ENCODE measurements at regions not wholly inside any gene's neighbourhood (a gene's known extent, or its start where the extent isn't known, plus 50 kb on each side); places are given as distances from the start of the nearest gene placed in this dataset.
"Not testable (repeated sequence)": the region's sequence is repeated elsewhere in the genome, so short reads cannot be mapped to it uniquely, and the experiment has no call there.

DNA sequence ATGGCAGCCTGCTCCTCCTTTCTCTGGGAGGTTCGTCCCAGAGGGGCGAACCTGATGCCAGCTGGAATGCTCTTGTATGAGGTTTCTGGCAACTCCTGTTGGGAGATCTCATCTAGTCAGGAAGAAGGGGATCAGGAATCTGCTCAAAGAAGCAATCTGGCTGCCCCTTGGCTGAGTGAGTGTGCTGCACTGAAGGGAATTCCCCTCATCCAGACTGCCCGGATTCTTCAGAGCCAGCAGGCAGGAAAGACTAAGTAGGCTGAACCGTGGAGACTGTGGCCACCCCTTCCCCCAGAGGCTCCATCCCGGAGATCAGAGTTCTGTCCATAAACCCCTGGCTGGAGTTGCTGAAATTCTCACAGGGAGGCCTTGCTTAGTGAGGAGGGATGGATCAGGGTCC, 476.0 kb downstream of the CSNK1G3 start:
- DNase-seq = no peak

DNA sequence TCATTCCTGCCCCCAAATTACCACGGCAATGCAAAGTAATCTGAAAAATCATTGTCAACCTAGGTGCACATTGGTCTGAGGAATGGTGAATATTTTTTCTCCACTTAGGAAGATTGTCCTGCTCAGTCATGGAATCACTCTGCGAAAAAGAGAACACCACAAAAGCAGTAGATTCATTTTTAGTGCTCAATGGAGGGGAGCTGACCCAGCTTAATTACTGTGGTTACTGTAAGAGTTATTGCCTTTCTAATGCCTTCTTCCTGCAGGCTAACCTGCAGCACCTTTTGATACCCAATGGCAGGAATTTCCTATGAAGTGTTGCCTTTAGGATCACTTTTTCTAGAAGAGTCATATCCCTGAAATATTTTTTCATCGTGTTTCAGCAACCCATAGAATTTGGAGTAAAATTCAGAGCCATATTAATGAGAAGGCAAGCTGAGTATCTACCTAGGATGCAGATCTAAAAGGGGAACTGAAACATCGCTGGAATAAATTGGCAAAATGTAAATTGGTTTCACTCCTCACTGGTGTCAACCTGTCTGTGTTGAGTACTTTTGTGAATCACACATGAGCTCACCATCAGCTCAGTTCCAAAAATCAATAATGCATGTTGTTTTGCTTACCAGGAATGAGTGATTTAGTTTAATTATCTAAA, 464.5 kb downstream of the CSNK1G3 start:
- no peak for DNase-seq

DNA sequence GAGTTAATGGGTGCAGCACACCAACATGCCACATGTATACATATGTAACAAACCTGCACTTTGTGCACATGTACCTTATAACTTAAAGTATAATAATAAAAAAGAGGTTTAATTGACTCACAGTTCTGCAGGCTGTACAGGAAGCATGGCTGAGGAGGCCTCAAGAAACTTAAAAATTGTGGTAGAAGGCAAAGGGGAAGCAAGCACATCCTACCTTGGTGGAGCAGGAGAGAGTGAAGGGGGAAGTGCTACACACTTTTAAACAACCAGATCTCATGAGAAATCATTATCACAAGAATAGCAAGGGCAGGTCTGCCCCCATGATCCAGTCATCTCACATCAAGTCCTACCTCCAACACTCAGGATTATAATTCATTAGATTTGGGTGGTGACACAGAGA, 463.5 kb downstream of the CSNK1G3 start:
- DNase-seq = not testable (repeated sequence)

DNA sequence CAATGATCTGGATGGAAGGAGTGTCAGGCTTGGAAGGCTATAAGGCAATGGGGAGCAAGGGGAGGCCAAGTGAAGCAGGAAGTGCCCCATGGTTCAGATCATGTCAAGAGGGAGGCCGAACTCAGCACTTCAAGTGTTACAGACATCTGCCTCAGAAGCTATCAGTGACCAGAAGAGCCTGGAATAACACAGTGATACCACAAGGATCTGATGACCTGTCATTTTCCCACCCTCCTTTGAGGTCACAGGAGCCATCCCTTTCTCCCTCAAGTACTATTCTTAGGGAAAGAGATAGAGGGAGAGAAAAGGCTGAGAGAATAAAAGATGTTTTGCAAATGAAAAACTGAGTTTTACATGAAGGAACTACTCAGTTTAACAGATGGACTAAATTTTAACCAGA, 454.8 kb downstream of the CSNK1G3 start:
- no peak for DNase-seq

DNA sequence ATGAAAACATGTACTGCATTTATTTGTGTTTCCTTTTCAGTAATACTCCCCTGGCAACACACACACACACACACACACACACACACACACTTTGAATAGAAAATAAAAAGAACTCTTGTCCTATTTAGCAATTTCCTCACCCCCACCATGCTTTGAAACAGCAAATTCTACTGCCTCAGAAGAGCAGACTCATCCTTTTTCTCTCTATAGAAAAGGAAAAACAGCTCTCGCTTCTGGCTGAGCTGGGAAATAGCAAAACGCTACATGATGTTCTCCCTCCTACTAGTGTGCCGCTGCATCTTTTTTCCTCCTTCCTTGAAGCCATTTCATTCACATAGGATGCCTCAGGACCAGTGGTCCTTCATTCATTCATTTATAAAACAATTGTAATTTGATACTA, 453.6 kb downstream of the CSNK1G3 start:
- DNase-seq = no peak

DNA sequence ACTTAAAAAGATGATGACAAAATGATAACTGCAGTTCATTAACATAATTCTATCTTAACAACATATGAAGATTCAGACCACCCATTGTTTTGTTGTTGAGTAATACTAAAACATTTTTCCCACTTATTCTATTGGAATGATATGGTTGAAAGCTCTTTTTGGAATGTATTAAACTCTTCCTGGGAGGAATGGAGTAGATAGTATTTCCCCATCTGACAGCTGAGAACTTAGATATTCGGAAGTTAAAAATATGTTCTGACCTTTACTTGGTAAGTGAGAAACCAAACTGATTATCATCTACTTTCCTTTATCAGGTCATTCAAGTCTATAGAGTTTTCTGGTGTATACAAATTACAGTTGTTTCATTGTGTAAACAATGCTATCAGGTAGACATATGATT, 452.9 kb downstream of the CSNK1G3 start:
- DNase-seq = no peak

DNA sequence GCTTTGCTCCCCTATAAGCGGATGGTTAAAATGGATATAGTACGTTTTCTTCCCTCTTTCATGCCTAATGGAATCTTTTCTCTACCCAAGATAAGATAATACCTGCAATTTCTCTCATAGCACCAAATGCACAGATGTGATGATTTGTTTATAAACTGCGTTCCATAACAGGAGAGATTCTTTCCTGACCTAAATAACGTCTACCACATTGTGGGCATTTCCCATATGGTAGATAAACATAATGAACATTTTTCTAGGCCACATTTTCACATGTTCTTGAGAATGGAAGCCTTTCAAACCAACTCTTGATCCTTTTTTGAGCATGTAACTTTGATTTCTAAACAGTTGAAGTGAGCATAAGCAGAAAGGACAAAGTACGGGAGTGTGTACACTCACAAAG, 448.5 kb downstream of the CSNK1G3 start:
- DNase-seq = no peak

DNA sequence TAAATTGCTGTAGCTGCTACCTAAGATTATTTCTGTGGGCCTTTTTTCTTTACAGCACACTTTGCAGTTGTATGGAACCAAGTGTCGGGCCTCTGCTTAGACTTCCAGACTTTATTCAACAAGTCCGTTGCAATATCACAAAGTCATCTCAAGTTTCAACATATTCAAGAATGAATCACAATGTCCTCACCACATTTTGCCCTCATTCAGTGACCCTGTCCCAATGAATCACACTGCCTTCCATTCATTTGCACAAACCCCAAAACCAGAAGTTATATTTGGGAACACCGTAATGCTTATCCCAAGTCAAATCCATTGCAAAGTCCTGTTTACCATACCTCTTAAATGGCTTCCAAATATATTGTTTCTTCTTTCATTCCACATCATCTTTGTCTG, 439.6 kb downstream of the CSNK1G3 start:
- no peak for DNase-seq

DNA sequence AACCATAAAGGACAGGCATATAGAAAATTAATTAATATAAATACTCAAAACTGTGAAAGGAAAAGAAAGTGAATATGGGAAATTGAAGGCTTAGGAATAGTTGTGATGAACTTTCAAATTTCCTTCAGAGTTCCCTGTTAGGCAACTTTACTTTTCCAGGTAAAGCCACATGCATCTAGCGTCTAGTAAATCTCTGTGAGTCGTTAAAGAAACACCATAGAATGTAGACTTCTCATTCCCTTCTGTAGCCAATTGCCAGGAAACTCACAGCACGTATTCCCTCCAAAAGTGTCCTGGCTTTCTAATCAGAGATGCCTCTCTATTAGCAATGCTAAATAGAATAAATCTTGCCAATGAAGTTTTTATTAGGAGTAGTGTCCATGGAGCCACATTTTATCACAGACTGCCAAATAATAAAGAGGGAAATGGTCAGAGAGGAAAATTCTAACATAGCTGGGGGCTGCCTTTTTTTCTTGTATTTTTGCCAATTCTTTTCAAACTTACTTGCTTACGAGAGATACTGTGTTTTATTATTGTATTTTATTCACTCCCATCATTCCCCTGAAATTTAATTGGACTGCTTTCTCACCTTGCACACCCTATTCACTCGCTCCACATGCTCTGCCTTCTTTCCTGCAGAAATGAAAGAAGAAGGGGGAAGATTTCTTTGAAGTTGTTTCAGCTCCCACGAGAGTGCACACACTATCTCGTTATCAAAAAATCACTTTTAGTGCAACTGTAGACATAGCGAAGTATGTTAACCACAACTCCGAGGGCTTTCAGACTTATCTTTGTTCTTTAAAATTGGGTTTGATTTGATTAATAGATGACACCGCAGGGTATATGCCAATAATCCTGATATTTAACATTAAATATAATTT, 439.0 kb downstream of the CSNK1G3 start:
- no peak for DNase-seq

DNA sequence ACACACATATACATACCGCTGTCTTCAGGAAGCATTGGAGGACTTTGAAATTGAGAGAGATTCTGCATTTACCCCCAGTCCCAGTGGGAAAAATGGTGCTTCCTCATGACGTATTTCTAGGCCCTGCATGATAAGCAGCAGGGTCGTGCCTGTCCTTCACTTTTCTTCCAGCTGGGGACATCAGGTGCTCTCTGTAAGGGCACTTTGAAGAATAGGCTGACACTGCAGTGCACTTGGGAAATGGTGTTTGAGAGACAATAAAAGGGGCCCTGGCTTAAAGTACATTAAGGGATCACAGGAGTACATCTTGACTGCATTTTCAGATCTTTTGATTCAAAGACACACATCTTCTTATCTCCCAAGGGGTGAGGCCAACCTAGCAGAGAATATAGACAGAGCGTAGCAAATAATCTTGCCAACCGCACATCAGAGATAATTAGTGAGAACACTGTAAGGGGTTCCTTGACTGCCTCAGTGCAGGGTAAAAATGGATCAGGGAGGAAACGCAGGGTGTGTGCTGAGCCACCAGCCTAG, 437.9 kb downstream of the CSNK1G3 start:
- DNase-seq = no peak

DNA sequence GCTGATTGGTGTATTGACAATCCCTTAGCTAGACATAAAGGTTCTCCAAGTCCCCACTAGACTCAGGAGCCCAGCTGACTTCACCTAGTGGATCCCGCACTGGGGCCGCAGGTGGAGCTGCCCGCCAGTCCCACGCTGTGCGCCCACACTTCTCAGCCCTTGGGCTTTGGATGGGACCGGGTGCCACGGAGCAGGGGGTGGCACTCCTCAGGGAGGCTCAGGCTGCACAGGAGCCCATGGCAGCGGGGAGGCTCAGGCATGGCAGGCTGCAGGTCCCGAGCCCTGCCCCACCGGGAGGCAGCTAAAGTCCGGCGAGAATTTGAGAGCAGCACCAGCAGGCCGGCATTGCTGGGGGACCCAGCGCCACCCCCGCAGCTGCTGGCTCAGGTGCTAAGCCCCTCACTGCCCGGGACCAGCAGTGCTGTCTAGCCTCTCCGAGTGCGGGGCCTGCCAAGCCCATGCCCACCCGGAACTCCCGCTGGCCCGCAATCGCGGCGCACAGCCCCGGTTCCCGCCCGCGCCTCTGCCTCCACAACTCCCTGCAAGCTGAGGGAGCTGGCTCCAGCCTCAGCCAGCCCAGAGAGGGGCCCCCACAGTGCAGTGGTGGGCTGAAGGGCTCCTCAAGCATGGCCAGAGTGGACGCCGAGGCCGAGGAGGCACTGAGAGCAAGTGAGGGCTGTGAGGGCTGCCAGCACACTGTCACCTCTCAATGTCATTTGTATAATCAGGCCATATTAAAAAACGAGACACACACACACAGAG, 437.2 kb downstream of the CSNK1G3 start:
- DNase-seq = no peak

DNA sequence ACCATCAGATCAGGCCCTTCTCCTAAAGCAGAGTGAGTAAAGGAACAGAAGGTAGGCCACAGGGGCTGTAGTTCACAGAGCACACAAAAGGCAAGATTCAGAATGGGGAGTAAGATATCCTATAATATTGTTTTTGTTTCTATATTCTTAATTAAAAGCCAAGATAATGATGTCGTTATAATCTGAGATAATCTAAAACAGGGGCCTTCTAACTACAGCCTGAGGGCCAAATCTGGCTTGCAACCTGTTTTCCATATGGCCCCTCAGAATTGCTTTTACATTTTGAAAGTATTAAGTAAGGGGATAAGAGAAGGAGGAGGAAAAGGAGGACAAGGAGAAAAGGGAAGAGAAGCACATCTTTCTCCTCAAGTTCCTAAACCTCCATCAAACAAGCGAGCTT, 435.8 kb downstream of the CSNK1G3 start:
- no peak for DNase-seq

DNA sequence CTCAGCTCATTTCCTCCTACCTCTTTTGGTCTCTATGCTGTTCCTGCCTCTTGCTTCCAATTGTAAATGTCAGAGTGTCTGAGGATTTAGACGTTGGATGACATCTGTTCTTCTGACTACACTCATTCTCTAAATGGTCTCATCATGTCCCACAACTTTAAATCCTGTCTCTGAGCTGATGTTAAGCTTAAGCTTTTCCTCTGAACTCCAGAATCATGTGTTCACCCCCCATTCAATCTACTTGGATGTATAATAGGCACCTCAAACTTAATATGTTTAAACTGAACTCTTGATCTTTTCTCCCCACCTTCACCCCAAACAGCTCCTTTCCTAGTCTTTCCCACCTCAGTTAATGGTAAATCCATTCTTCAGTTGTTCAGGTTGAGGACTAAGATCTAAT, 433.6 kb downstream of the CSNK1G3 start:
- no peak for DNase-seq

DNA sequence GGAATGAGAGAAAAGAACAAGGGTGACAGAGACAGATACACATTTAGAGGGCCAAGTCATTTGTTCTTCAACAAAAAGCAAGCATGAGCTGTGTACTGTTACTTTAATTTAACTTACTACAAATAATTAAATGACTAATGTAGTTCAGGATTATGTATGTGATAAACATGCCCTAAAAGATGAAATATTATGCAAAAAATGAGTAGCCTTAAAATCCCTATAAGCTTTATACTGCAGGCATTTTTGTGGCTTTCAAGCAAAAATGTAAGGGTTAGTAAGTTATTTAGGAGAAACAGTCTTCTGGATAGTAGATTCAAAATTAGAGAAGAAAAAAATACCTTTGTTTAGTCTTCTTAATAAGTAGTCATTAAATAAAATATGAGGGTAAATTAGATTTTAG, 431.2 kb downstream of the CSNK1G3 start:
- no peak for DNase-seq

DNA sequence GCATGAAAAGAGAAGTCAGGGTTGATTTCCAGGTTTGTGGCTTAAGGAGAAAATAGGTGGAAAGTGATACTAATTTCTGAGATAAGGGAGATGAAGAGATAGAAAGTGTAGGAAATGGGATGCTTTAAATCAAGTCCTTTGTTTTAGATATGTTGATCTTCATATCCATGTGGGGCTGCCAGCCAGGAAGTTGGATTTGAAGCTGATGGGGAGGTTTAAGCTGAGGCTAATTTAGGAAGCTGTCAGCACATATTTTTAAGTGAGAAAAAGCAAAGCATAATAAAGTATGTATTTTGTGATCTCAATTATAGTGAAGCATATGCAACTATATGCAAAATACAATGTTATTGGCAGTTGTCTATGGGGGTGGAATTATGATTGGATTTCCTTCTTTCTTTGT, 428.4 kb downstream of the CSNK1G3 start:
- no peak for DNase-seq

DNA sequence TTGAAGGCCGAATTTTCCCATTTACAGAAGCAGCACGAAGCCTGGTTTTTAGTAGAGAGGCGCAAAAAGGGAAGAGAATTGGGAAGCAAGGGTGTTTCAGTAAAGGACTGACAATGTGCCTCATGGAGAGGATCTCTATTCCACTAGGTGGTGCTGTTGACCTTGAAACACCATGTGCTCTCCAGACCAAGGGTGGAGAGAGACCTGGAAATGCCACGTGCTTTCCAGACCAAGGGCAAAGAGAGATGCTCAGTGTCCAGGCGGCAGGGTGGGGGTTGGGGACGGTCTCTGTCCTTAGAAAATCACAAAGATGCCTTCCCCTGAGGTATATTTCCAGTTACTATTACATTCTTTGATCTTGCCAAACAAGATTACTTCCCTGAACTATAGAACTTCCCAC, 425.3 kb downstream of the CSNK1G3 start:
- DNase-seq = peak; percentile 2

DNA sequence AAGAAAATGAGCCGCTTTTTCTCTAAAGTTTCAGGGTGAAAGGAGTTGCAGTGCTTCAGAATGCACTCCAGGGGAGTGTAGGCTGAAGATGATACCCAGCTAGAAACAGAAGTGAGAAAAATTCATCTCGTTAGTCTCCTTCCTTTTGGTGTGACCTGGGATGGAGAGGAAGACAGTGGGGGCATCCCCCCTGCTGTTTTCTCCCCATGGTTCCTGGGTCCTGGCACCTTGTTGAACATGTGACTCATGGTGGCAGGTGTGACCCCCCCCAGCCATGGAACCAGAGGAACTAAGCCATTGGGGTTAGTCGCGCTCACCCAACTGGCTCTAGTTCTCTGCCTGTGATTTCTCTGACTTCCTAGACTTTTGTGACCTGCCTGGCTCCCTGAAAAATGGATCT, 424.6 kb downstream of the CSNK1G3 start:
- no peak for DNase-seq

DNA sequence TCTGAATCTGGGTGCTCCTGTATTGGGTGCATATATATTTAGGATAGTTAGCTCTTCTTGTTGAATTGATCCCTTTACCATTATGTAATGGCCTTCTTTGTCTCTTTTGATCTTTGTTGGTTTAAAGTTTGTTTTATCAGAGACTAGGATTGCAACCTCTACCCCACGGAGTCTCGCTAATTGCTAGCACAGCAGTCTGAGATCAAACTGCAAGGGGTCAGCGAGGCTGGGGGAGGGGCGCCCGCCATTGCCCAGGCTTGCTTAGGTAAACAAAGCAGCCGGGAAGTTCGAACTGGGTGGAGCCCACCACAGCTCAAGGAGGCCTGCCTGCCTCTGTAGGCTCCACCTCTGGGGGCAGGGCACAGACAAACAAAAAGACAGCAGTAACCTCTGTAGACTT, 421.8 kb downstream of the CSNK1G3 start:
- DNase-seq = not testable (repeated sequence)

DNA sequence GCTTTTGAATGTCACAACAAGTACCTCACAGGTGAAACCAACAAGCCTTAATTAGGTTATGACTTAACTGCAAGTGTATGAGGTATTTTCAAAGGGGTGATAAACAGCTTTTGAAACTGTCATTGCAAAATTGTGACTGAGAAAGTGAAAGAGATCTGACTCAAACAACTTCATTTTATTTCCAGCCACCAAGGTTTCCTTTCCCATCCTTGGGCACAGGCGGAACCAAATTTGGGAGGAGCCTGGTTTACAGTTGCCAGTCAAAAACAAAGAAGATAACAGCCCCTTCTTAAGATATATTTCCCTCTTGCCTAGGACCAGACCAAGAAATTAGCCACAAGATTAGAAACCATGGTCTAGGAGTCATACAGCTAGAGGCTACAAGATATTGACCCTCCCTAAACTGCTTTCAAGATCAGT, 417.1 kb downstream of the CSNK1G3 start:
- no peak for DNase-seq

DNA sequence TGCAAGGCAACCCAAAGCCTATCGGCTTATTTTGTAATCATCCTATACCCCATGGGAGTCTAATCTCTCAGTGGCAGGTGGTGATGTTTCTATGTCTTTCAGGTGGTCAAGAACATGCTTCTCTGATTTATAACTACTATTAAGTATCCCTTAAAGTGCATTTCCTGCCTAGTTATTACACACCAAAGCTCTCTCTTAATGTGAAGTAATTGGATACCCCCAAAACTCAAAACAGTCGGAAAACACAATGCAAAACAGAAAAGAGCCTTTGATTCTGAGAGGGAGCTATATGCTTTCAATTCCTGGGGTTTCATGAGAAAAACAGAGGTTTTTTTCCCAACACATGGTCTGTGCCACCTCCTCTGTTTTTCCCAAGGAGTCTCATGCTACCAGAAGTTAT, 416.4 kb downstream of the CSNK1G3 start:
- no peak for DNase-seq

DNA sequence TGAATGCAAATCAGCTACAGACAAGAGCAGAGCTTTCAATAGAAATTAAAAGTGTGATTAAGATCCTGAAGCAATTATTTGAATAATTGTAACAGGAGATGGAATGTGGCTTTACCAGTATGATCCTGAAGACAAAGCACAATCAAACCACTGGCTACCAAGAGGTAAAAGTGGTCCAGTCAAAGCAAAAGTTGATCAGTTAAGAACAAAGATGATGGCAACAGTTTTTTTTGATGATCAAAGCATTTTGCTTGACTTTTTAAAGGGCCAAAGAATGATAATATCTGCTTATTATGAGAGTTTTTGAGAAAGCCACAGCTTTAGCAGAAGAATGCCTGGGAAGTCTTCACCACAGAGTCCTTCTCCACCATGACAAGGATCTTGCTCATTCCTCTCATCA, 409.2 kb downstream of the CSNK1G3 start:
- DNase-seq = no peak

DNA sequence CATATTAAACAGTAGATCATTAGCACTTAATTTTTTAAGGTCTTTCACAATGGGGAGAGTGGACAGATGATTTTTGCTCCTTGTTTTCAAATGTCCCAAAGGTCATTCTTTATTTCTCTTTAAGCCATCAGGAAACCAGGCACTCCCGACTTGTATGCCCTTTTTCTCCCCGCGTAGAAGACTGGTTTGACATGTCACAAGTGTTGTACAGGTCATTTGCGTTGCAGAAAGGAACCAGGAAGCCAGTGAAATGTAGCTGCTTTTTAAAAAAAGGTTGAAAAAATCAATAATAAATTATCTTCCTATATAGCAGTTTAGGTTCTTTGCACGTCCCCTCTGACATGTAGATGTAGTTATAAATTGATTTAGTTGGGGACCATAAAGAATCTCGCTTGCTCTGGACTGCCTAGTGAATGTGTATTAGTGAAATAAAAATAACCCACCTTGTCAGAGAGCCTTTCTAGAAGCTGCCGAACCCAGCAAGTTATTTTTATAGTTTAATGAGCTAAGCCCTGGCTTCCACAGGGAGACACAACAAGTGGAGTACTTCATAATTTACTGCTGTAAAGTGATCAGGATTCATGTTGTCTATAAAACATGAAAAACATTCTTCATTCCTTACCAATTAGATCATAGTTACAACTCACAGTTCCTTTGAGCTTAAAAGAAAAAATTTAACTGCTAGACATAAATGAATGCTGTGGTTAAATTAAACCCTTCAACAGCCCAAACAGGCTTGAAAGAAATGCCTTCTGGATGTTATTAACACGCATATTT, 404.6 kb downstream of the CSNK1G3 start:
- DNase-seq = peak; percentile 11

DNA sequence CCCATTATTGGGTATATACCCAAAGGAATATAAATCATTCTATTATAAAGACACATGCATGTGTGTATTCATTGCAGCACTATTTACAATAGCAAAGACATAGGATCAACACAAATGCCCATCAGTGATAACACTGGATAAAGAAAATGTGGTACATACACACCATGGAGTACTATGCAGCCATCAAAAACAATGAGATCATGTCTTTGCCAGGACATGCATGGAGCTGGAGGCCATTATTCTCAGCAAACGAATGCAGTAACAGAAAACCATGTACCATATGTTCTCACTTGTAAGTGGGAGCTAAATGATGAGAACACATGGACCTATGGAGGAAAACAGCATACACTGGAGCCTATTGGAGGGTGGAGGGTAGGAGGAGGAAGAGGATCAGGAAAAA, 402.4 kb downstream of the CSNK1G3 start:
- DNase-seq = no peak
